Right ventricle myocardium superior (tissue), 1 donor: ENCODE measurements at regions not wholly inside any gene's neighbourhood (a gene's known extent, or its start where the extent isn't known, plus 50 kb on each side); places are given as distances from the start of the nearest gene placed in this dataset.

Source experiments
- ATAC-seq: fragments of 200-7000 bp; cut with Tn5 transposase; one replicate; pipeline ENCODE4 v1.9.1; 2020; ENCODE audit warnings: mild to moderate bottlenecking; ENCODE audit not compliant: poor library complexity
- DNase-seq: peaks from one replicate; pipeline ENCODE4 v3.0.0-alpha.2; 2020
- intact Hi-C: fragments of 100-400 bp; cut with DNase I; formaldehyde crosslinking; loops from one replicate; pipeline ENCODE4 v1.11.2; 2022
- donor health status: DM: no; HTN: yes; CAD: no; lungs with severe emphysema.

DNA sequence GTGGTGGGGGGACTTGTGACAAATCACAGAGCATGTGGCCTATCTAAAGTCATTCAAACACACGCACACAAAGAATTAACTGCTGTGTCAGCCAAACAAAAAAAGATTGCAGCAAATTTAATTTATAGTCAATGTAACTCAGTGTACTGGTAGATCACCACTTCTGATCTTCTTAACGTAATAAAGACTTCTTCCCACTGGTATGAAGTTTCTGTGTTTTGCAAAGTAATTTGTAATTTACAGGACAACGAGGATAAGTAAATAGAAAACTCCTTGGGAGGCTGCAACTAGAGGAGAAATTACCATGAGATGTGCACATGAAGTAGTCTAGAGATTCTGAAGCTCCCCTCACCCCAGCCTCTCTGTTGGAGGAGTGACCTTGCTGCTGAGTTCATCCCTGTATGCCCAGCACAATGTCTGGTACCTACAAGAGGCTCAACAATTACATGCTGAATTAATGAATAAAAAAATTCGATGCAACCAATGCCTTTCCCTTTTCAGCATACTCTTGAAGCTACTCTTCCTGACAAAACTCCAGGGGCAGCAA, 207.3 kb downstream of the ARRDC4 start:
- intact Hi-C loops = no loop called here
- ATAC-seq = no peak
- DNase-seq = no peak

DNA sequence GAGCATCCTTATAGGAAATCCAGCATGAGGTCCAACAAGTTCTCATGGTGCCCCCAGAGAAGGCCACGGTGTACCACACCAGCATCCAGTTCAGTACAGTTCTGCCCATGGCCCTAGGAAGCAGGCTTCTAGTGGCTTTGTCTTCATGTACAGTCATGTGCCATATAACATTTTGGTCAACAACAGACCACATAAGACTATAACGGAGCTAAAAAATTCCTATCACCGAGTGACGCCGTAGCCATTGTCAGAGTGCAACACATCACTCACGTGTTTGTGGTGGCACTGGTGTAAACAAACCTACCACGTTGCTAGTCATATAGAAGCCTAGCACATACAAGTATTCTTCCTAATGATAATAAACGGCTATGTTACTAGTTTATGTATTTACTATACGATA, 209.0 kb downstream of the ARRDC4 start:
- ATAC-seq (no peak), DNase-seq (no peak)
- intact Hi-C loops = no loop called here

DNA sequence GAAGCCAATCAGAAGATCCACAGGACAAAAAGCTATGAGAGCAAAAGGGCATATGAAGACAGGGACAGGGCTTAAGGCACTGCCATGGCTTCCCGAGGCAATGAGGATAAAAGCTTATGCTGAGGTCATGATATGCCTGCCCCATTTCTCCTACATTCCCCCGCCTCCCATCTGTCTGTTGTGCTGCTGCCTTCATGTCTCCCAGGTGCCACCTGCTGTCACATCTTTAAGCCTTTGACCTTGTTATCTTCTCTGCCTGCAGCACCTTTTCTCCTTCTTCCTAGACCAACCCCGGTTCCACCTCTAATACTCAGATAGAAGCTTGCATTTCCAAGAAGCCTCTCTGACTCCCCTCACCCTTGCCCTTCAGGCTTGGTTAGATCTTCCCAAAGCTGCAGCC, 213.8 kb downstream of the ARRDC4 start:
- intact Hi-C loops = loop anchor here (10.0 kb wide), 1 partner anchor 269 kb away; no protein-coding TSS in a partner anchor
- DNase-seq (no peak), ATAC-seq (no peak)

DNA sequence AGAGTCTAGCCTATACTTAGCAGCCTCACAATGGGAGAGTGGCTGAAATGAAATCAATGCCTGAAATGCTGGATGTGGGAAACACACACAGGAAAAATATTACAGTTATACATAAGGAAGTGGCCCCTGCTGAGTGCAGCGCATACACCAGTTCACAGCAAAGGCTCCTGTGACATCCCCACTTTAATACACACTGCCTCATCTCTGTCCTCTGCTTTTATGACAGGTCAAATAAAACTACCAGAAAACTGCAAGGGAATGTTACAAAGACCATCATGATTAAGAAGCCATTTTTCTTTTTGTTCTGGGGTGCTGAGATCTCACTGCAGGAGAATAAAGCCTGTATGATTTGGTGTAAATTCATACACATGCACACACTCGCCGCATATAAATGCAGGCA, 214.3 kb downstream of the ARRDC4 start:
- intact Hi-C loops = loop anchor here (10.0 kb wide), 1 partner anchor 270 kb away; no protein-coding TSS in a partner anchor
- DNase-seq = no peak
- no peak for ATAC-seq

DNA sequence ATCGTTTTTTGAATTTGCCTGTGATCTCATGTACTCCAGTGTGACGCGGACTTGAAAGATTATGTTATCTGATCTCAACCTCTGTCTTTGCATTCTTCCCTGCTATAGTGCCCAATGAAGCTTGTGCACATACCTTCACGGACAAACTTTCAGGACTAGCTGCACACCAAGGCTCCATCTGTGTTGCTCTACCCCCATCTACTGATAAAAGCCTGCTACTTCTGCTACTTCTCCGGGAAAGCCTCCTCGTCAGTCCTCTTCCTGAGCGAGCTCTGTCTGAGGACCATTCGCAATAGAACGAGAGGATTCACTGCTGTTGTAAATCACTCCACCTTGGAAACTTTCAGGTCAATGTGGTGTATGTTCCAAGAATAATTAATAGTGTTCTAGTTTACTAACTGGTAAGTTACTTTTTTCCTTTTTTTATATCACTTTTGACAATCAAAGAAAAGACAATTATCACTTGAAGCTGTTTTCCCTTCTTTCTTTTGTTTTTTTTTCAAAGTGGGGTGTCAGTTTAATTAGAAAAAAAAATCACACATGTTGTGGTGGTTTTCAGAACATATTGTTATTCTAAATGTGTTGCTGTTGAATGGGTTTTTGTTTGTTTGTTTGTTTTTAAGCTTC, 217.6 kb downstream of the ARRDC4 start:
- intact Hi-C loops = loop anchor here (10.0 kb wide), 1 partner anchor 273 kb away; no protein-coding TSS in a partner anchor
- peak; percentile 73 for ATAC-seq
- DNase-seq = no peak

DNA sequence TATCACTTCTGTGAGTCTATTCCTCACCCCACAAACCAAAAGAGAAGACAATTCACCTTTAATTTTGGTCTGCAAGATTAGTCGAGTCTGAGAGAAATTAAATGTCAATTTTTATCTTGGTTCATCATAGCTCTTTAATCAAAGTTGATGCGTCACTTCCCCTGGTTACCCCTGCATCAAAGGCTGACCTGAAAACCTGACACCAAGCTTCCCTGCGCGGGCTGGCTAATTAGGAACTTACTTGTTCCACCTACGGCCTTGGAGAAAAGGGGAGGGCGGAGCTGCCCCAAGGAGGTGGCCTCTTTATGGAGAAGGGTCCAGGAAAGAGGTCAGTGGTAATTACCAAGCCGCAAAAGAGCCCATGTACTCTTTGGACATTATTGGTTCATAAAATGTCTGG, 218.4 kb downstream of the ARRDC4 start:
- ATAC-seq (no peak), DNase-seq (no peak)

DNA sequence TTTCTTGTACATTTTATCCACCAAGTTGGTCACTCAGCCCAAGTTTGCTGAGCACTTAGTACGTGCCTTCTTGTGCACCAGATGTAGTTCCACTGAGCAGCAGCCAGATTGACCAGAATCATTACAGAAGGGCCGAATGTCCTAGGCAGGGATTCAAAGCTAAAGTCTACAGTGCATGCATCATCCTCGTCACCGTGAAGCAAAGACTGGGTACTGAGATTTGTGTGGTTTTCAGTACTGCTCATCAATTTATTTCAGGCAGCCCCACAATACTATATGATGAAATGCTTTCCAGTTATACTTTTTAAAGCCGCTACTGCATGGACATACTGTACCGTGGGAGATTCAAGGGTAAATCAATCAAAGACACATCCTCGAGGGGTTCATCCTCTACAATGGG, 227.0 kb downstream of the ARRDC4 start:
- intact Hi-C loops = no loop called here
- no peak for ATAC-seq
- DNase-seq = no peak

More for the DNA sequence above, 218.4 kb downstream of the ARRDC4 start:
- intact Hi-C loops = loop anchor here (10.0 kb wide), 1 partner anchor 274 kb away; no protein-coding TSS in a partner anchor

DNA sequence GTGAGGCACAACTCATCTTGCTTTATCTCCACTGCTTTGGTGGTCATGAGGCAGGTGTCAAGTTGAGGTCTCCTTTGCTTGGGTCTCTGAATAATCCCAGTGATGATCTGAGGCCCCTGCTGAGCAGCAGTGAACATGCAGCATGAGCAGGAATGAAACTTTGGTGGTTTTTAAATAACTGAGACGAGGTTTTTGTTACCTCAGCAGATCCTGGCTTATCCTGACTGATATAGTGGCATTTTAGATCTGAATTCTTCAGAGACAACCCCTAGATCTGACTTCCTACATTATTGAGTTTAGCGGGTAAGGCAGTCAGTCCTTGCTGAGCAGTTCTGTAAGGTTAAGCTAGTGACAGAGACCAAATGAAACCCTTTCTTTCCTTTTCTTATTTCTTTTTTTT, 230.4 kb downstream of the ARRDC4 start:
- intact Hi-C loops = no loop called here
- DNase-seq (no peak), ATAC-seq (no peak)

DNA sequence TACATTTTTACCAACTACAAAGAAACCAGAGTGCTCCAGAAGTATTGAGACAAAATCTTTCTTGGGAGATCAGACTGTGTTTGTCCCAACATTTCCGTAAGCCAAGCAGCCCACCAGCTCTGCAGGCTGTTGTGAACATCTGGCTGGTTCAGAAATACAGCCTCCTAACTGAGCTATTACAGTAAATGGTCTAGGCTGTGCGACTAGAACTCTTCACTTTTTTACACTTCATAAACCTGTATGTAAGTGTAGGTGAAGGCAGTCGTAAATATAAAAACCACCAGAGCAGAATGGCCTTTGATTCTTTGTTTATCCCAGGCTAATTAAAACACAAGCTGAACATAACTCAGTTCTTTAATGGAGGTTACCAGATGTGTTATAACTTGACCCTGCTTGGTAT, 235.3 kb downstream of the ARRDC4 start:
- intact Hi-C loops = no loop called here
- ATAC-seq = no peak
- no peak for DNase-seq

DNA sequence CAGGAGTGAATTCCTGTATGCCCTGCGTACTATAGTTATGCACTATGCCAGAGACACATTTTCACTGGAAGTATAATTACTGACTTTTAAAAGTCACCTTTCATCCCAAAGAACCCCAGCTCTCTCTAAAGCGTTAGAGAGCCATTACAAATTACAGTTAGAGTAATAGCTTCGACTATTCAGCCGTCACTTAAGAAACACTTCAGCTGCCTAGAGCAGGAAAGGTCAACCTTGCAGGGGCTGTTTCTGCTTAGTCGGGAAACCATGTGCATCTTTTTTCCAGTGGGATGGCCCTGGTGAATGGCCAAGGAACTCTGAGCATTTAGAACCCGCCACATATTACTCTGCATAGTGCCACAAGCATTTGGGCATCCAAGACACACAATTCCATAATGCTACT, 235.9 kb downstream of the ARRDC4 start:
- intact Hi-C loops = no loop called here
- DNase-seq = no peak
- no peak for ATAC-seq

DNA sequence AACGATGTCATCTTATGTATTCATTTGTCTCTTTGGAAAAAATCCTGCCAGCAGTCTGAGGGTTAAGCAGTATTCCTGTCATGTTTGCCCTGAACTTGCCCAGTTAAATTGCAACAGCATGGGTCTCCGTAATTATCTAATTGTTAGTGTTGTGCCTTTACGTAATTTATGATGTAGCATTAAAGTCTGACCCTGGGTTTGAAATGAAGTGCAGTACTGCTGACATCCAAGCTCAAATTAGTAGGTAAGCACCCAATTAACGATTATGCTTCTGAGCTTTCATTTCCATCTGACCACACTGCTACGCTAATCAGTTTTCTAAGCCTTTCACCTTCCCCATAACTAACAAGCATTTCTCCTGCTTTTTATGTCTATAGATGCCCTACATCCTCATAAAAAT, 241.8 kb downstream of the ARRDC4 start:
- ATAC-seq (no peak), DNase-seq (no peak)
- intact Hi-C loops = no loop called here

DNA sequence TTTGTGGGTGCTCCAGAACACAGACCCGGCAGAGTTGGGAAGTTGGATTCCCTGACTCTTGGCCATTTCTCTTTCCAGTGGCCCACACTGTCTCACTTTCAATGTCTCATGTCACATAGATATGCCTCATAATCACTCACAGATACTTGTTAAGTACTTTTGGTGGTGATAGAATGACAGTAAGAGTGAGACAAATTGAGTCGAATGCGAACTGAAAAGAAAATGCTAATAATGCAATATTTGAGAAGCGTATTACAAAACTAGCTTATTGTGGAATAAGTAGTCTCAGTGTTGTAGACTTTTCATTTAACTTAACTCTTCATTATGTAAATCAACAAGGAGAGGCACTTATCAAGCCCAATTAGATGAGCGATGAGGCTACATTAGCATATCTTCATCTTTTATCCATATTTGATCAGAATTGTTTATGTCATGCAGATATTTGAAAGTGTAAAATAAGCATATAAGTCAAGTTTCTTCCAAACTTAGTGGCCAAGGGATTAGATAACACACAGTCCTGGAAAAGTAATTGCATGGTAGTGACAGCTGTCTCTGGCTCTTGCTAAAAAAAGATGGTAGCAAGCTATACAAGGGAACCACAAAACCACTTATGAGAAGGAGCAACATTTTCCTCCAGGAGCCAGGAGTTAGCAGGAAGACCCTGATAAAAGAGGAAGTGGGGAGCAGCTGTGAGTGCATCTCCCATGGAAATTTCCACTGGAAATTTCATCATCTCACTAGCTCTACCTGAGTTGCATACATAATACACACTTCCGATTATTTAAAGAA, 243.6 kb downstream of the ARRDC4 start:
- no peak for DNase-seq
- intact Hi-C loops = no loop called here

DNA sequence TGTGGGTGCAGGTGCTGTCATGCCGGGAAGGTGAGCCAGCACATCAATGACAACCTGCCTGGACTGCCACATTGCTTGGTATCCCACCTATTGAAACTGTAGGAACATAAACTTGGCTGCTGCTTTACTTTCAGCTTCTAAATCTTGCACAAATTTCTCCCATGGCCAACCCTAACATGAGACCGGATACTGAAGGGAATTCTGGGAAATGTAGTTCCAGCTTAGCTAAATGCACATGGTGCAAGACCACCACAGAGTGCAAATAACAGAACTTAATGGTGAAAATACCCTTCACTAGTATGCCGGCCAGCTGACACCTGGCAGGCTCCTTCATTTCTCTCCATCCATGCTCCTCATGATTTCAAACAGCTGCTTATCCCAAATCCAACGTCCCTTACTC, 247.4 kb downstream of the ARRDC4 start:
- ATAC-seq = no peak

More for the DNA sequence above, 243.6 kb downstream of the ARRDC4 start:
- ATAC-seq = no peak

DNA sequence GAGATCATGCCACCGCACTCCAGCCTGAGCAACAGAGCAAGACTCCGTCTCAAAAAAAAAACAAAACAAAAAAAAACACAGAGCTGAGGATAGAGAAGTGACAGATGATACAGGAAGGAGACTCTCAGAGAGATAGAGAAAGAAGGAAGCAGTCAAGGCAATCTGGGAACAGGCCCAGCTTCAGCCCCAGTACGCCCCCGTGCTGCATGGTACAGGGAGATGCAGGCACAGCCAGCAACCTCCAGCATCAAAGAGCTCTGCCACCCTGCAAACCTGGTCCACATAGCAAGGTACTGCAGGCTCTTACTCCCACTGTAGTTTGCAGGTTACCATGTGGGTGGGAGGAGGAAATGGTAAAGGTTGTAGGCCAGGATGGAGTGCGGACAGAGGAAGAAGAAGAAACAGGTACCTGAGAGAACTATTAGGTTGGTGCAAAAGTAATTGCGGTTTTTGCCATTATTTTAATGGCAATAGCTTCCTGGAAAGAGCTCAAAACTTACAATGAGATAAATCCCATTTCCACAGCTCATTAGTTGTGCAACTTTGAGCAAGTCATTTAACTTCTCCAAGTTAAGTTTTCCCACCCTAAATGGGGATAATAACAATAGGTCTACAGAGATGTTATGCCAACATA, 253.0 kb downstream of the ARRDC4 start:
- intact Hi-C loops = no loop called here
- DNase-seq (no peak), ATAC-seq (no peak)

More for the DNA sequence above, 247.4 kb downstream of the ARRDC4 start:
- DNase-seq = no peak
- intact Hi-C loops = no loop called here

DNA sequence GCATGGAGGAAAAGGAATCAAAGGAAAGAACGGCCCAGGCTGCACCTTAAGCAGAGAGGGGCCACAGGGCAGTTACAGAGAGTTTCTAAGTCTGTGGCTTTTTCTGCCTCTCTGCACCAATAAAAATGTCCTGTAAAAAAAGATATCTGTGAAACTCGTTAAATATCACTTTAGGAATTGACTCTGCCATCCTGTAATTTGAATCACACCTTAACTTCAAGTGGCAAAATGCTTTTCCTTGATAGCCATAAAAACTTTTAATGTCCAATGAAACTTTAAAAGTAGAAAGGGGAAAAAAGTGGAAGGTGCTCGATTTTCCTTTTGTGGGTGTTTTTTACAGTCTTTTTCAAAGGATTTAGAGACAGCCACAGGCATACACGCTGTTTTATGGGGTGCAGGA, 255.7 kb downstream of the ARRDC4 start:
- intact Hi-C loops = no loop called here
- ATAC-seq (no peak), DNase-seq (no peak)

DNA sequence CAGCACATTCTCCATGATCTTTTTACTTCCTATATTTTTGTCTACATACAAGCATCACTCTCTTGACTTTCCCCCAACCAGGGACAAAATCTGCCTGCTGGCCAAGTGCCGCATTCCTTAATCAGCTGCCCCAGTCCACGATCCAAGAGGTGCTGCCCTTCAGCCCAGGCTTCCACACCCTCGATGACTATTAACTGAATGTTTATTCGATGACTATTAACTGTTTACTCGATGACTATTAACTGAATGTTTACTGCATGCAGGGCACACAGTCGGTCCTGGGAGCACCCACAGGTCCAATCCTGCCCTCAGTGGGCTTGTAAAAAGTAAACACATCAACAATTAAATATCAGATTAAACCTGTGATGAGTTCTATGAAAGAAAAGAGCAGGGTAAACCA, 256.9 kb downstream of the ARRDC4 start:
- ATAC-seq (no peak), DNase-seq (no peak)
- intact Hi-C loops = no loop called here

DNA sequence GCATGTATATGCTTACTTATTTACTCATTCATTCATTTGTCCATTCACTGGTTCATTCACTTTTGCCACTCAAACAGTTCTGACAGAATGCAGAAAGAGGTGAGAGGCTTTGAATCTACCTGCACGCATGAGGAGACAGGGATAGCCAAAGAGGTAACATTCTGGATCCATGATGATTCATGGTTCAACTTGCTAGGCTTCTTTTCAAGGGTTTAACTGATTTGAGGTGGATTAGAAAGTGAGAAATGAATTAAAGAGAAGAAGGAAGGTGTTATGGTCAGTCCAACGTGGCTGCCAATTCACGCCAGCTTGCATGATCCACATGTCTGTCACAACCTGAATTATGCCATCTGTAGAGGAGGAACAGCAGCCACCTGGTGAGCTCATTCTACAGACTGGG, 260.6 kb downstream of the ARRDC4 start:
- intact Hi-C loops = no loop called here
- ATAC-seq = no peak
- no peak for DNase-seq

DNA sequence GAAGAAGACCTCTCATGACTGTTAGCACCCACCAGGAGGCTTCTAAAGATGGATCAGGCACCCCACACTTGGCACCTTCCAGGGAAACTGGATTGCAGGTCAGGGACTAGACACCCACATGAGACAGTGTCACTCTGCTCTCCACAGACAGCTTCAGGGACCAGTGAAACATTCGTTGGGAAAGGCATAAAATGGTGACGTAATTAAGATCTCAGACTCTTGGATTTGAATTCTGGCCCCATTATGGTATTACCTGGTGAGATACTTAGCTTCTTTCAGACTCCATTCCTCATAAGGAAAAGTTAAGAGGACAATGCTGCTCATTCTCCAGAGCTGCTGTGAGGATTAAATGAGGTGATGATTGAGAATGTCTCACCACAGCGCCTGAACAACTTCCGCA, 261.1 kb downstream of the ARRDC4 start:
- intact Hi-C loops = no loop called here
- DNase-seq = no peak
- no peak for ATAC-seq

DNA sequence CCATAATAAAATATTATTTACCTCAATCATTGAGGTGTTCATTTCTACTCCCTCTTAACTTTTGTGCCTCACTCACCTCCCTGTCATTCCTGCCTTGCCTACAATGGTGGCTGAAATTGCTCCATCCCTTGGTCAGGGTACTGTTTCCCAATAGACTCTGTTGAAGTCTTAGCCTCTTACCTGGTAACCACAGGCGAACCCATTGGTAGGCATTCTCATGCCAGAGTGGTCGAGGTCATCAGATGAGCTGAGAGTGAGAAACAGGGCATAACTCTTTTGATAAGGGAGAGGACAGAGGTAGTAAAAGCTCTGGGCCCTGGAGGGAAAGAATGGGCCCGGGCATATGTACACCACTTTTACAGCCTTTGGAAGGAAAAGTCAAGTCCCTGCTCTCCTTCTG, 265.6 kb downstream of the ARRDC4 start:
- intact Hi-C loops = no loop called here
- ATAC-seq (no peak), DNase-seq (no peak)

DNA sequence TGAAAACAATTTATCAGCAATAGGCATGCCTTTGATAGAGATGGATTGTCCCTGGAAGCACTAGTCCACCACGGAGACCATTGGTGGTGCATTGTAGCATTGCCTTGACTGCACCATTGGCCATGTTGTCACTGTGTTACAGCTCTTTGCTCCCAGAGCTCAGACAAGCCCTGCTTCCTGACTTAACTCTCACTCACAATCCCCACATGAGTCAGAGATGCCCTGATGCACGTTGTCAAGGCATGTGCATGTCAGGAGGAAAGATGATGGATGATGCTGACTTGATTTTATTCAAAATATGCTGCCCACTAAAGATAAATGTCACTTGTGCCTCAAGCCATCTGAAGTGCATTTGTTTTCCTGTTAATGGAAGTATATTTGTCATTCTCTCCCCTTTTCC, 266.1 kb downstream of the ARRDC4 start:
- intact Hi-C loops = no loop called here
- DNase-seq (no peak), ATAC-seq (no peak)
